ENCODE measurements at regions not wholly inside any gene's neighbourhood (a gene's known extent, or its start where the extent isn't known, plus 50 kb on each side); places are given as distances from the start of the nearest gene placed in this dataset.
"Not testable (repeated sequence)": the region's sequence is repeated elsewhere in the genome, so short reads cannot be mapped to it uniquely, and the experiment has no call there.

DNA sequence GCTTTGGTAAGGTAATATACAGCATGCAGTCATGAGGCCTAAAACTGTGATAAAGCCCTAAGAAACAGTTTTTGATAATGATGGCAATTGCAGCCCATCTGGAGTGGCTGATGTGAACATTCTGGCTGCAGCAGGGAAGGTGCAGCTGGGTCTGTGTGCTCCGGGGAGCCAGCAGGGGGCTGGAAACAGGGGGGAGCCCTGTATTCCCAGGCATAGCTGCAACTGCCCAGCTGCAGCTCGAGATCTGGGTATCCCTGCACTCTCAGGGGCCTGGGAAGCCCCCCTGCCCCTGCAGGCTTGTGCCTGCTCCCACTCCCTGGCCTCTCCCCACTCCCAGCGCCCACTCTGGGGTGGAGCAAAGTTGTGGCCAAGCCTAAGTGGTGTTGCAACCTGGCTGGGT lies 95.6 kb downstream of the RRAGB start:
- no peak for DNase-seq

DNA sequence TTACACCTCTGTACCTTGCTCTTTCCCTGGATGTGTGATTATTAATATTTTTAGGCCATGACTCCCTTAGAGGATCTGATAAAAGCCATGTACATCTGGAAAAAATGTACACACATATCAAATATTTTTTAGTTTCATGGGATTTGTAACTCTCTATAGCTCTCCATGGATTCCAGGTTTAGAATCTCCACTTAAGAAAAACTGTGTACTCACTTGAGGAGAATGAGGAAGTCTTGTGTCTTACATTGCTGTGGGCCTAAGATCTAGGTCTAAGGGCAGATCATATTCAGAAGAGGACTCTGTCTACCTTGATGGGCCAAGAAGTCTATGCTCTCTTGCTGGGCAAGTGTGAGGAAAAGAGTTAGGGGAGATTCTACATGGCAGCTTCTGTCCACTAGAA lies 98.0 kb downstream of the RRAGB start:
- no peak for DNase-seq

DNA sequence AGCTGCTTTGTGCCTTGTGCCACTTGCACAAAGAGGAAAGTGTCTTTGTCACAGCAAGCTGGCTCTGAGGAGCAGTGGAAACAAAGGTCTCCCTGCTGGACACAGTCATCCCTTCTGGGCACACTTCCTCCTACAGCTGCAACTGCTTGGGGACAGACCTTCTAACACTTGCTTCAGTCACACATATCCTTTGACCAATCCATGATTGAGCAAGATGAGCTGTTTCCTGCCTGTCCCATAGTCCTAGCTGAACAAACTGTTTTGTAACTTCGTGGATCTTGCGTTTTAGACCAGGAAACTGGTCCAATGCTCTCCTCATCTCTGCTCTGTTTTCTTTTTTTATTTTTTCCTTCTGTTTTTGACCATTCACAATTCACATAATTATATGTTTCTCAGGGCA lies 98.5 kb downstream of the RRAGB start:
- no peak for DNase-seq

DNA sequence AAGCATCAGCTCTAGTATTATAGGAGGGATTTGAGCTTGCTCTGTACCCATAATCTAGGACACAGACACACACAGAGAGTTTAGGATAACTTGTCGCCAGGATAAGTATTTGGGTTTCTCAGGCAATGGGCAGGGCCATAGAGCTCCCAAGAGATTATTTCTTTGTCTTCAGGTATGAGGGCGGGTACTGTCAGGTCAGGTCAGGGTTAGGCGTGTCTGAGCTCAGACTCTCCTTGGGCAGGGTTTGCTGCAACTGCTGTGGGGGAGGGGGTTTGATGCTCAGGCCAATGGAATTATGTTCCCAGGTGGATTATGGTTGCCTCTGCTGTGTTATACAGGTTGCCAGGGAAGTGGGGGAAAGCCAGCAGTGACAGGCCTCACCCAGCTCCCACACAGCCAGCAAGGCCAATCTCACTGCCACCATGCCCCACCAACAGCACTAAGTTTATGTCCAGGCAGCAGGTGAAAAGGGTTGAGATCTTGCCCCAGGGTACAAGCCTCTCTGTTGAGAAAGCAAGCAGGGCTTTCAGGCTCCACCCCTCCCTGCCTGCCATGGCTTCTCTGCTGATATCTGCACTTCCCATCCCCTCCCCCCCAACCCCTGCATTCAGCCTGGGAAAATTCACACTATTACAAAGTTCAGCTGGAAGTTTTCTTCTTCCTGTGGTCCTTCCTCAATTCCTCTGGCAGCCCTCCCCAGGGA lies 101.3 kb downstream of the RRAGB start:
- no peak for DNase-seq

DNA sequence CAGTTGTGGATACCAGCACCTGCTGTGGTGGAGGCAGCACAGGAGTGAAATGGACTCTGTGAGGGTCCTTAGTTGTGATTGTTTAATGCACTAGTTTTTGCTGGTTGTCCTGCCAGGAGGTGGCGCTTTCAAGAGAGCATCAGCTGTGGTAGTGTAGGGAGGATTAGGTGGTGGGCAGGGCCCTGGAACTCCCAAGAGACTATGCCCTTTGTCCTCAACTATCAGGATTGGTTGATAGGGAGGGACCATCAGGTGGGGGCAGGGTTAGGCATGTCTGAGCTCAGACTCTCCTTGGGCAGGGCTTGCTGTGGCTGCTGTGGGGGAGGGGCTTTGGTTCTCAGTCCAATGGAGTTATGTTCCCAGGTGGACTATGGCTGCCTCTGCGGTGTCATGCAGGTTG lies 121.9 kb downstream of the RRAGB start:
- no peak for DNase-seq

DNA sequence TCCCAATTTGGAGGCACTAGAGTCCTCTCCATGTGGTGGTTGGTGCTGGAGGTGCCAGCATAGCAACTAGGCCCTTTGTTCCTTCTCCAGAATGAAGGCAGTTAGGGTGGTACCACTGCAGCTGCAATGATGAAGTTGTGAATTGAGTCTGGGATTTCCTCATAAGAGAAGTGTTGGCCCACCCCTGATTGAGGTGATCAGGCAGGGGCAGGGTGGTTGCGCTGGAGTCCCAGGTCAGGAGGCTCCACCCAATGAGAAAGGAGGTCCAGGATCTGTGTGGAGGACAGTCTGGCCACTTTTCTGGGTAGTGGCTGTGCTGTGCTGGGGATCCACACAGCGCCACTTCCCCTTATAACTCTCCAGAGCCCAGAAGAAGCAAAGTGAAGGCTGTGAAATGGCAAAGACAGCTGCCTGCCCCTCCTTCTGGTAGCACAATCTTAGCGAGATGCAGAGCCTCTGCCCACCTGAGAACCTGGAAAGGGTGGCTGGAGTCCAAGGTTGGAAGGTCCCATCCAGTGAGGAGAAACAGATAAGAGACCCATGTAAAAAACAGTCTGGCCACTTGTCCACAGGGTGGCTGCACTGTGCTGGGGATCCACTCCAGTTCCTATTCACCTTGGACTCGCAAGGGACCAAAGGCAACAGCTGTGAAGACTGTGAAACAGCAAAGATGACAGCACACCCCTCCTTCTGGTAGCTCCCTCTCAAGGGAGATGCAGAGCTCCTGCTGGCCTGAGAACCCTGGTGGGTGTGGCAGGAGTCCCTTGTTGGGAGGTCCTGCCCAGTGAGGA lies 124.6 kb downstream of the RRAGB start:
- DNase-seq, result no peak

DNA sequence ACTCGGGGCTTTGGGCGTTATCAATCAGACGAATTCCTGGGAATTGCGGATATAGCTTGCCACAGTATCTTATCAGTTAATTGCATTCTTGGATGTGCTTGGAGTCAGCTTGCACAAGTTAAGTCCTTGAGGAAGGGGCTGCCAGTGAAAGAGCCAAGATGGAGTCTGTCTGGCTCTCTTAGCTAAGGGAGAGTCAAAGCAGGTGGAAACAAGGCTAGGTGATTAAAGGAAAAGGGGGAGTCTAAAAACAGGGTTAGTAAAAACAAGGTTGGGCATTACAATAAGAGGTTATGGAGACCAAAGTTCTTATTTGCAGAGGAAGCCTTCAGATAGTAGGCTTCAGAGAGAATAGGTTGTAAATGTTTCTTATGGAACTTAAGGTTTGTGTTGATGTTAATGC lies 149.2 kb downstream of the RRAGB start:
- DNase-seq, result not testable (repeated sequence)

DNA sequence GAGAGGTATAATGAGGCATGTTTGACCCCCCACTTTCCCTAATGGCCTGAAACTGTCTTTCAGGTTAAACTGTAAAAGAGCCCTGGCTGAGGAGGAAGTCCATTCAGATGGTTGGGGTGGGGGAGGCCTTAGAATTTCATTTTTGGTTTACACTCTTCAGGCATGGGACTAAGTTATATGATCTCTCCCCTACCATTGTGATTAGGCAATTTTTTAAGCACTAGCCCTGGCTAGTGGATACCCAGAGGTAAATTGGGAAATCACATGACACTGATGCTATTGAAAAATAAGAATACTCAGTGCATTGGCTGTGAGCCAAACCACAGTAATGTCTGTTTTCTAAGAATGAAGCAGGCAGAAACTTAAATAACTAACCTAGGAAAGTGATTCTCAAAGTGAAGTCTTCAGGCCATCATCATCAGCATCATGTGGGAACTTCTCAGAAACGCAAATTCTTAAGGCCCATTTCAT lies 149.7 kb downstream of the RRAGB start:
- DNase-seq, result no peak

DNA sequence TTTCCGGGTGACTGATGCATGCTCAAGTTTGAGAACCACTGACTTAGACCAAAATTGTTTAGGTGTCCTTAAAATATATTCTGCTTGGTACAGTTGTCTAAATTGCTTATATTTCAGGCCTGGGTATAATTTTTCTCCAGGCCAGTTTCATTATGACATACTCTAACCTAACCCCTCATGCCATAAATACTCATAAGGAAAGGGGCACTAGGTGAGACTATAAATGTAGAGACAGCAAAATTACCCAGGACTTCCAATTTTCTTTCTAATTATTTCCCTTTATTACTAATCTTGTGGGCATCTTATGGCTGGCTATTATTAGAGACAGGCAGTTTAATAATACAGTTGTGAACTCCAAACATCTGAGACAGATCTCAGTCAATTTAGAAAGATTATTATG lies 150.2 kb downstream of the RRAGB start:
- no peak for DNase-seq

DNA sequence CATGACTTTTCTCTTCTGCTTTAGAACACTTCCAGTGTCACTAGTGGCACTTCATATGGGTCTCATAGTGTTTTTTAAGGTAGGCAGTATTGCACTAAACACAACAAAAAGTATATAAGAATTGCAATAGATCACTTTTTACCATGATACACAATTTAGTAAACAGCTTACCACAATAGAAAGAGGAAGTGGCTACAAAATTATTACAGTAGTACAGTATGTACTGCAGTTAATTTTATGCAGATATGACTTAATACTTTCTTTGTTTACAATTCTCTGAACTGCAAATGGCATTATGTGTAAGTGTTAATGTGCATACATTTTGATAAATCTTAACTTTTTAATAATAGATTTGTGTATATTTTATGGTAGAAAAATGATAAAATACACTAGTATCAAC lies 157.3 kb downstream of the RRAGB start:
- no peak for DNase-seq

DNA sequence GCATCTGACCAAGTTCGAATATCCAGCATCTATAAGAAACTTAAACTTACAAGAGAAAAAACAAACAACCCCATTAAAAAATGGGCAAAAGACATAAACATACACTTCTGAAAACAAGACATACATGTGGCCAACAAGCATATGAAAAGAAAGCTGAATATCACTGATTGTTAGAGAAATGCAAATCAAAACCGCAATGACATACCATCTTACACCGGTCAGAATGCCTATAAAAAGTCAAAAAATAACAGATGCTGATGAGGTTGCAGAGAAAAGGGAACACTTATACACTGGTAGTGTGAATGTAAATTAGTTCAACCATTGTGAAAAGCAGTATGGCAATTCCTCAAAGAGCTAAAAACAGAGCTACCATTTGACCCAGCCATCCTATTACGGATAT lies 166.0 kb downstream of the RRAGB start:
- not testable (repeated sequence) for DNase-seq

DNA sequence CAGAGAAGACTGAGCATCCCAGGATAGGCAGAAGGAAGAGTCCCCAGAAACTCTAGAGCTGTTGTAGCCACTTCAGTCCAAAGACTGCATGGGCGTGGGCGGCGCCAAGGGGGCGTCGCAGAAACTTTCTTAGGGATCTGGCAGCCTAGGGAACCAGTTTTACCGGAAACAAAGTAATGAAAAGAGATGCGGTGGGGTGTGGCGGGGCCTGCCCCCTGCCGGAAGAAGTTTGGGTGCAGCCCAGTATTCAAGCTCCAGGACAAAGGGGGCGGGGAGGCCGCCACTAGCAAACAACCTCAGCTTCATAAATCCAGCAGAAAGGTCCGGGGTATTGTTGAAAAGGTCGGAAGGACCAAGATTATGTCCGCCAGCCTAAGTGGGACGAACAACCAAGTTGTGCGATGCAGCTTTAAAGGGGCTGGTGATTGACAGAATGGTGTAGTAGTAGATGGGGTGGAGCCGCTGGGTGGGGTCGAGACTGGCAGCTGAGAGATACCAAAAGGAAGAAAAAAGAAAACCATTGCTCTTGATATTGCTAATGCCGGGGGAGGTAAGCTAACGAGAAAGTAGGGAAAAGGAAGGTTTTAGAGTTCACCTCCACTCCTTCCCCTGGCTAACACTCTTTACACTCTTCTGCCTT lies 190.5 kb downstream of the RRAGB start:
- peak in 1 of 2 donors; percentile 0 for DNase-seq

DNA sequence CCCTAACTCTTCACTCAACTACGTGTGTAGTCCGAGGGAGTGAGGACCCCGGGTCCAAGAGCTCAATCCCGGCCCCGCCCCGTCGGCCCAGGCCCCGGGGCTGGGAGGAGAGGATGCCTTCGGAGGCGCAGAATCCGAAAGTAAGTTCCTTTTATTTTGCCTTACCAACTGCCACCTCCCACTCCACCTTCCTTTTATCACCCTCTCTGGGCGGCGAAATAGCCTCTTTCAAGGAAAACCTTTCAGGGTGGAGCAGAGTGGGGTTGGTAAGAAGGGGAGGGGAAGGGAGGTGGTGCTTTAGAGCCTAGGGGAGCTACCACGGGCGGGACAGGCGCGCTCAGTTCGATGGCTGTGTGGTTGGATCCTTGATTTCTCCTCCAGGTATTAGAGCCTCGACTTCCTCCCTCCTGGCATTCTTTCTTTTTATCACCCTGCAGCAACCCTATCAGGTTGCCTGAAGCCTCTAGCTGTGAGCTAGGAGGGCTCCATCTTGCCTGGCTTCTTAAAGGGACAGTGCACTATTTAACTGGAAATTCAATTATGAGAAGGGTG lies 191.2 kb downstream of the RRAGB start:
- DNase-seq, result peak in 1 of 2 donors; percentile 2

DNA sequence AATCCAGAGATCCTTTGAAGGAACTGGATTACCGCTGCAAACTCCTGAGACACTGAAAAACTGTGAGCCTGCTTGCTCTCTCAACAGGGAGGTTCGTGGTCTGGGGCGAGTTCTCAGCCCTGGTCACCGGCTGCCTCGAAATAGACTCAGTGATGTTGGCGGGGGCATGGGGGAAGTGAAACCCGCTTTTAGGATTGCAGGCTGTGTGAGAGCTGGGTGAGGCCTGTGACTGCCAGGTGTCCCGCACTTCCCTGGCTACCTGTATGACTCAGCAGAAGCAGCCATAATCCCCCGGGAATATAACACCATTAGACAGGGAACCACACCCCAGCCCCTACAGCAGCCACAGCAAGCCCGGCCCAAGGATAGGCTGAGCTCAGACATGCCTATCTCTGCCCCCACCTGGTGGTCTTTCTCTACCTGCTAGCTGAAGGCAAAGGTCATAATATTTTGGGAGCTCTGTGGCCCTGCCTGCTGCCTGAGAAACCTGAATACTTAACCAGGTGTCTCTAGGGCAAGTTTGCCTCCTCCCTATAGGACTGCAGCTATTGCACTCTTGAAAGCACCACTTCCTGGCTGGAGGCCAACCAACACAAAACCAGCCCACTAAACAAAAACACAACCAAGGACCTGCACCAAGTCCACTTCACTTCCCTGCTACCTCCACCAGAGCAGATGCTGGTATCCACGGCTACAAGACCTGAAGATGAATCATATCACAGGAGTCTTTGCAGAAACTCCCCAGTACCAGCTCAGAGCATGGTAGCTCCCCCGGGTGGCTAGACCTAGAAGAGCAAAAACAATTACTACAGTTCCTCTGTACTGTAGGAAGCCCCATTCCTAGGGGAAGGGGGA lies 202.0 kb downstream of the RRAGB start:
- no peak for DNase-seq

DNA sequence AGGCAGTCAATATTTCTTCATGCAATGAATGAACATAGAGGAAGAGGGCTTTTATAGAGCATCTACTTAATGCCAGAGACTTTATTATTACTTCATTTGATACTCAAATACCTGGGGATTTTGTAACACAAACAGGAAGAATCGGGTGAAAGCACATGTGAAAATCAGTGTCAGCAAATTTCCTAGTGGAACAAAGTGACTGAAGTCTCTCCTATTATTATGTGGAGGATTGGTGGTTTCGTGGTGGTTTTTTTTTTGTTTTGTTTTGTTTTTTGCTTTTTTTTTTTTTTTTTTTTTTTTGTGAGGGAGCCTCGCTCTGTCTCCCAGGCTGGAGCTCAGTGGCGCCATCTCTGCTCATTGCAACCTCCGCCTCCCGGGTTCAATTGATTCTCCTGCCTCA lies 207.0 kb downstream of the RRAGB start:
- no peak for DNase-seq

DNA sequence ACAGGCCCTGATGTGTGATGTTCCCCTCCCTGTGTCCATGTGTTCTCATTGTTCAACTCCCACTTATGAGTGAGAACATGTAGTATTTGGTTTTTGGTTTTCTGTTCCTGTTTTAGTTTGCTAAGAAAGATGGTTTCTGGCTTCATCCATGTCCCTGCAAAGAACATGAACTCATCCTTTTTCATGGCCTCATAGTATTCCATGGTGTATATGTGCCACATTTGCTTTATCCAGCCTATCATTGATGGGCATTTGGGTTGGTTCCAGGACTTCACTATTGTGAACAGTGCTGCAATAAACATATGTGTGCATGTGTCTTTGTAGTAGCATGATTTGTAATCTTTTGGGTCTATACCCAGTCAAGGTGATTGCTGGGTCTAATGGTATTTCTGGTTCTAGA lies 211.0 kb downstream of the RRAGB start:
- DNase-seq, result not testable (repeated sequence)

Measured in hippocampal formation (tissue), 2 donors.